ENCODE measurements at regions not wholly inside any gene's neighbourhood (a gene's known extent, or its start where the extent isn't known, plus 50 kb on each side); places are given as distances from the start of the nearest gene placed in this dataset.

GRCh38 chr10:118173296-118173695, 126.6 kb upstream of the RAB11FIP2 start:
- DNase-seq = no peak

GRCh38 chr10:118171861-118172260, 125.1 kb upstream of the RAB11FIP2 start:
- no peak for DNase-seq

- no peak for DNase-seq
Measured at GRCh38 chr10:118167056-118167700, 120.4 kb upstream of the RAB11FIP2 start.

GRCh38 chr10:118163217-118163616, 116.5 kb upstream of the RAB11FIP2 start:
- DNase-seq = no peak

- DNase-seq = no peak
Measured at GRCh38 chr10:118161461-118162246, 114.9 kb upstream of the RAB11FIP2 start.

- DNase-seq = no peak
Measured at GRCh38 chr10:118153287-118153686, 106.5 kb upstream of the RAB11FIP2 start.

- no peak for DNase-seq
Measured at GRCh38 chr10:118151461-118151860, 104.7 kb upstream of the RAB11FIP2 start.

- DNase-seq = no peak
Measured at GRCh38 chr10:118148247-118148646, 101.5 kb upstream of the RAB11FIP2 start.

GRCh38 chr10:118145256-118145655, 98.5 kb upstream of the RAB11FIP2 start:
- no peak for DNase-seq

- no peak for DNase-seq
Measured at GRCh38 chr10:118141471-118141870, 94.7 kb upstream of the RAB11FIP2 start.

- DNase-seq = no peak
Measured at GRCh38 chr10:118139321-118139720, 92.6 kb upstream of the RAB11FIP2 start.

- no peak for DNase-seq
Measured at GRCh38 chr10:118128675-118129074, 81.9 kb upstream of the RAB11FIP2 start.

GRCh38 chr10:118118716-118119115, 72.0 kb upstream of the RAB11FIP2 start:
- DNase-seq = no peak

GRCh38 chr10:118116715-118117449, 70.1 kb upstream of the RAB11FIP2 start:
- DNase-seq = no peak

GRCh38 chr10:118116362-118116714, 69.6 kb upstream of the RAB11FIP2 start:
- no peak for DNase-seq

- no peak for DNase-seq
Measured at GRCh38 chr10:118115701-118116100, 69.0 kb upstream of the RAB11FIP2 start.

GRCh38 chr10:118114992-118115391, 68.3 kb upstream of the RAB11FIP2 start:
- DNase-seq = peak in 1 of 5 donors; percentile 22

- no peak for DNase-seq
Measured at GRCh38 chr10:118112543-118113125, 65.9 kb upstream of the RAB11FIP2 start.

GRCh38 chr10:118110750-118111149, 64.0 kb upstream of the RAB11FIP2 start:
- peak in 1 of 5 donors; percentile 36 for DNase-seq

GRCh38 chr10:118108194-118109026, 61.7 kb upstream of the RAB11FIP2 start:
- DNase-seq = no peak

- no peak for DNase-seq
Measured at GRCh38 chr10:118107541-118107940, 60.8 kb upstream of the RAB11FIP2 start.

- DNase-seq = no peak
Measured at GRCh38 chr10:118107040-118107439, 60.3 kb upstream of the RAB11FIP2 start.

Measured in T-helper 1 cell (primary cell).